Endodermal cell (in vitro differentiated cells): ENCODE measurements at regions not wholly inside any gene's neighbourhood (a gene's known extent, or its start where the extent isn't known, plus 50 kb on each side); places are given as distances from the start of the nearest gene placed in this dataset.

ENCODE experiments used
- DNase-seq: peaks from one replicate; pipeline ENCODE4 v3.0.0-alpha.2; 2017
- H3K27ac ChIP-seq: 2 replicates; pipeline ENCODE4 v1.5.1; 2013; ENCODE audit warnings: mild to moderate bottlenecking, low read depth, low read length, moderate library complexity
- H3K27me3 ChIP-seq: 2 replicates; pipeline ENCODE4 v1.6.1; 2013; ENCODE audit warnings: mild to moderate bottlenecking, low read length, moderate library complexity; ENCODE audit not compliant: insufficient read depth, control insufficient read depth, poor library complexity, severe bottlenecking
- H3K36me3 ChIP-seq: 2 replicates; pipeline ENCODE4 v1.7.0; 2013; ENCODE audit warnings: mild to moderate bottlenecking, low read length, moderate library complexity; ENCODE audit not compliant: control insufficient read depth, insufficient read depth
- H3K4me1 ChIP-seq: one replicate; pipeline ENCODE4 v1.7.0; 2013; ENCODE audit warnings: low read length; ENCODE audit not compliant: control insufficient read depth, insufficient read depth
- H3K4me3 ChIP-seq: 2 replicates; pipeline ENCODE4 v1.5.1; 2013; ENCODE audit warnings: mild to moderate bottlenecking, low read length, moderate library complexity
- H3K9ac ChIP-seq: 2 replicates; pipeline ENCODE4 v1.6.1; 2013; ENCODE audit warnings: mild to moderate bottlenecking, low read length, moderate library complexity; ENCODE audit not compliant: poor library complexity, severe bottlenecking; ENCODE audit errors: extremely low read depth
- H3K9me3 ChIP-seq: 2 replicates; pipeline ENCODE4 v1.6.1; 2013; ENCODE audit warnings: mild to moderate bottlenecking, low read length, moderate library complexity; ENCODE audit not compliant: control insufficient read depth
- H3K27ac Mint-ChIP-seq: 2 replicates; pipeline ENCODE4 v1.8.0; 2020; ENCODE audit warnings: mixed read lengths
- H3K27me3 Mint-ChIP-seq: 2 replicates; pipeline ENCODE4 v1.8.0; 2021; ENCODE audit warnings: mild to moderate bottlenecking, mixed read lengths; ENCODE audit not compliant: insufficient read depth
- H3K36me3 Mint-ChIP-seq: 2 replicates; pipeline ENCODE4 v1.8.0; 2020; ENCODE audit warnings: low read depth, mixed read lengths
- H3K4me1 Mint-ChIP-seq: 2 replicates; pipeline ENCODE4 v1.8.0; 2020; ENCODE audit warnings: mixed read lengths
- H3K4me3 Mint-ChIP-seq: 2 replicates; pipeline ENCODE4 v1.8.0; 2020; ENCODE audit warnings: mild to moderate bottlenecking, moderate library complexity, mixed read lengths
- H3K9me3 Mint-ChIP-seq: 2 replicates; pipeline ENCODE4 v1.8.0; 2020; ENCODE audit warnings: mild to moderate bottlenecking, mixed read lengths
- CTCF ChIP-seq: fragments of 200-600 bp; sonication (generic); conservative IDR thresholded peaks from 2 replicates; pipeline ENCODE4 v1.5.0; 2021; ENCODE audit warnings: antibody characterized with exemption, mild to moderate bottlenecking
- WGBS, 2 experiments: methylation state at CpG; one replicate each; pipeline versions ENCODE4 v1.1.5 to v1.1.7; 2013; ENCODE audit warnings: missing lambda C conversion rate in 2 of 2, mixed read lengths in 1 of 2; ENCODE audit not compliant: insufficient coverage in 1 of 2, insufficient read length in 1 of 2; 5-methylcytosine and 5-hydroxymethylcytosine counted together

- no peak overlapping the region for H3K4me3 ChIP-seq
- no peaks in the 10 kb centered on the region for H3K36me3 ChIP-seq
- peaks cover 12% of the 10 kb centered on the region for H3K27me3 ChIP-seq
- H3K4me3 Mint-ChIP-seq: no peak overlapping the region
- peaks cover 12% of the 10 kb centered on the region for H3K9me3 Mint-ChIP-seq
- H3K27ac Mint-ChIP-seq: no peak overlapping the region
- peak; percentile 39 for DNase-seq
- TF ChIP-seq CTCF: peak; percentile 39
- no peaks in the 10 kb centered on the region for H3K36me3 Mint-ChIP-seq
- peaks cover 2% of the 10 kb centered on the region for H3K4me1 Mint-ChIP-seq
- no peak overlapping the region for H3K9ac ChIP-seq
- WGBS, 2 experiments: 95 to 100% methylated on average over 2 to 4 of the region's 4 CpGs
- H3K27ac ChIP-seq: no peak overlapping the region
- peaks cover 18% of the 10 kb centered on the region for H3K9me3 ChIP-seq
- no peaks in the 10 kb centered on the region for H3K4me1 ChIP-seq
- peaks cover 39% of the 10 kb centered on the region for H3K27me3 Mint-ChIP-seq
These were observed 70.2 kb downstream of the GPR6 start for GRCh38 chr6:110048221-110048875.

GRCh38 chr6:110049696-110050439 lies 71.8 kb downstream of the GPR6 start:
- peaks cover 18% of the 10 kb centered on the region for H3K9me3 ChIP-seq

More at GRCh38 chr6:110049696-110050439, 71.8 kb downstream of the GPR6 start:
- Mint-ChIP-seq H3K27me3 (peaks cover 31% of the 10 kb centered on the region), H3K4me1 (peaks cover 4% of the 10 kb centered on the region), H3K36me3 (no peaks in the 10 kb centered on the region), H3K4me3 (no peak overlapping the region), H3K9me3 (peaks cover 12% of the 10 kb centered on the region), H3K27ac (no peak overlapping the region)
- no peaks in the 10 kb centered on the region for H3K36me3 ChIP-seq
- no peak for DNase-seq
- H3K9ac ChIP-seq: no peak overlapping the region
- no peak overlapping the region for H3K4me3 ChIP-seq
- H3K27me3 ChIP-seq: peaks cover 12% of the 10 kb centered on the region
- TF ChIP-seq CTCF: no peak
- no peak overlapping the region for H3K27ac ChIP-seq
- peaks cover 2% of the 10 kb centered on the region for H3K4me1 ChIP-seq
- 91 to 100% methylated on average over 4 to 11 of the region's 11 CpGs for WGBS, 2 experiments
